ENCODE measurements at regions not wholly inside any gene's neighbourhood (a gene's known extent, or its start where the extent isn't known, plus 50 kb on each side); places are given as distances from the start of the nearest gene placed in this dataset.

DNA sequence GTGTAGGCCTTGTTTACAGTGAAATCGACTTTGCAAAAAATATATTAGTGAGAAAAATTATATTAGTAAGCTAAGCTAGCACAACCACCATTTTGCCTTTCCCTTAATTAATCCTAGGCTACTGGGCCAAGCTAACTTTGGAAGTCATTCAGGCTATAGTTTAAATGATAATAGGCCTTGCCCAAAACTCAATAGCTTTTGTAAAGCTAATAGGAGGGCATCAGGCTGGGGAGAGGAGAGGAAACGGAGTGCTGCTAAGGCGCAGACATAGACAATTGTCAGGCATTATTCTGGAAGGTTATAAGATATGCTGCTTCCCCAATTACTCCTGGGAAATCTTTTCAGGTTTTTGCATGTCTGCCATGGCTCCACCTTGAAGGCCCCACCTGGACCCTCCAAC lies 1286.0 kb downstream of the NSUN3 start:
- Histone ChIP-seq H3K36me3 (ENCODE audit: insufficient read depth) (no peaks in the 10 kb centered on the region), H3K4me1 (ENCODE audit: insufficient read depth) (peaks cover 48% of the 10 kb centered on the region), H3K27ac (ENCODE audit: low read depth) (peak overlapping the region; percentile 35), H3K9me2 (ENCODE audit: insufficient read depth) (no peaks in the 10 kb centered on the region; the same call in 1 of the 2 replicates), H4K20me1 (replicated peaks; ENCODE audit: insufficient read depth) (no peaks in the 10 kb centered on the region), H2AFZ (no peak overlapping the region), H3K79me2 (replicated peaks; ENCODE audit: insufficient read depth) (no peaks in the 10 kb centered on the region), H3K4me3 (no peak overlapping the region), H3K27me3 (ENCODE audit: insufficient read depth) (no peaks in the 10 kb centered on the region), H3K4me2 (peak overlapping the region; percentile 50), H3F3A (replicated peaks; ENCODE audit: low read depth) (no peaks in the 10 kb centered on the region)
- peaks cover 12% of the 10 kb centered on the region for H3K9me3 Mint-ChIP-seq
- peaks cover 12% of the 10 kb centered on the region for H3K36me3 Mint-ChIP-seq (ENCODE audit: low read depth)
- no peak overlapping the region for H3K27ac Mint-ChIP-seq
- TF ChIP-seq, protein P1, sequence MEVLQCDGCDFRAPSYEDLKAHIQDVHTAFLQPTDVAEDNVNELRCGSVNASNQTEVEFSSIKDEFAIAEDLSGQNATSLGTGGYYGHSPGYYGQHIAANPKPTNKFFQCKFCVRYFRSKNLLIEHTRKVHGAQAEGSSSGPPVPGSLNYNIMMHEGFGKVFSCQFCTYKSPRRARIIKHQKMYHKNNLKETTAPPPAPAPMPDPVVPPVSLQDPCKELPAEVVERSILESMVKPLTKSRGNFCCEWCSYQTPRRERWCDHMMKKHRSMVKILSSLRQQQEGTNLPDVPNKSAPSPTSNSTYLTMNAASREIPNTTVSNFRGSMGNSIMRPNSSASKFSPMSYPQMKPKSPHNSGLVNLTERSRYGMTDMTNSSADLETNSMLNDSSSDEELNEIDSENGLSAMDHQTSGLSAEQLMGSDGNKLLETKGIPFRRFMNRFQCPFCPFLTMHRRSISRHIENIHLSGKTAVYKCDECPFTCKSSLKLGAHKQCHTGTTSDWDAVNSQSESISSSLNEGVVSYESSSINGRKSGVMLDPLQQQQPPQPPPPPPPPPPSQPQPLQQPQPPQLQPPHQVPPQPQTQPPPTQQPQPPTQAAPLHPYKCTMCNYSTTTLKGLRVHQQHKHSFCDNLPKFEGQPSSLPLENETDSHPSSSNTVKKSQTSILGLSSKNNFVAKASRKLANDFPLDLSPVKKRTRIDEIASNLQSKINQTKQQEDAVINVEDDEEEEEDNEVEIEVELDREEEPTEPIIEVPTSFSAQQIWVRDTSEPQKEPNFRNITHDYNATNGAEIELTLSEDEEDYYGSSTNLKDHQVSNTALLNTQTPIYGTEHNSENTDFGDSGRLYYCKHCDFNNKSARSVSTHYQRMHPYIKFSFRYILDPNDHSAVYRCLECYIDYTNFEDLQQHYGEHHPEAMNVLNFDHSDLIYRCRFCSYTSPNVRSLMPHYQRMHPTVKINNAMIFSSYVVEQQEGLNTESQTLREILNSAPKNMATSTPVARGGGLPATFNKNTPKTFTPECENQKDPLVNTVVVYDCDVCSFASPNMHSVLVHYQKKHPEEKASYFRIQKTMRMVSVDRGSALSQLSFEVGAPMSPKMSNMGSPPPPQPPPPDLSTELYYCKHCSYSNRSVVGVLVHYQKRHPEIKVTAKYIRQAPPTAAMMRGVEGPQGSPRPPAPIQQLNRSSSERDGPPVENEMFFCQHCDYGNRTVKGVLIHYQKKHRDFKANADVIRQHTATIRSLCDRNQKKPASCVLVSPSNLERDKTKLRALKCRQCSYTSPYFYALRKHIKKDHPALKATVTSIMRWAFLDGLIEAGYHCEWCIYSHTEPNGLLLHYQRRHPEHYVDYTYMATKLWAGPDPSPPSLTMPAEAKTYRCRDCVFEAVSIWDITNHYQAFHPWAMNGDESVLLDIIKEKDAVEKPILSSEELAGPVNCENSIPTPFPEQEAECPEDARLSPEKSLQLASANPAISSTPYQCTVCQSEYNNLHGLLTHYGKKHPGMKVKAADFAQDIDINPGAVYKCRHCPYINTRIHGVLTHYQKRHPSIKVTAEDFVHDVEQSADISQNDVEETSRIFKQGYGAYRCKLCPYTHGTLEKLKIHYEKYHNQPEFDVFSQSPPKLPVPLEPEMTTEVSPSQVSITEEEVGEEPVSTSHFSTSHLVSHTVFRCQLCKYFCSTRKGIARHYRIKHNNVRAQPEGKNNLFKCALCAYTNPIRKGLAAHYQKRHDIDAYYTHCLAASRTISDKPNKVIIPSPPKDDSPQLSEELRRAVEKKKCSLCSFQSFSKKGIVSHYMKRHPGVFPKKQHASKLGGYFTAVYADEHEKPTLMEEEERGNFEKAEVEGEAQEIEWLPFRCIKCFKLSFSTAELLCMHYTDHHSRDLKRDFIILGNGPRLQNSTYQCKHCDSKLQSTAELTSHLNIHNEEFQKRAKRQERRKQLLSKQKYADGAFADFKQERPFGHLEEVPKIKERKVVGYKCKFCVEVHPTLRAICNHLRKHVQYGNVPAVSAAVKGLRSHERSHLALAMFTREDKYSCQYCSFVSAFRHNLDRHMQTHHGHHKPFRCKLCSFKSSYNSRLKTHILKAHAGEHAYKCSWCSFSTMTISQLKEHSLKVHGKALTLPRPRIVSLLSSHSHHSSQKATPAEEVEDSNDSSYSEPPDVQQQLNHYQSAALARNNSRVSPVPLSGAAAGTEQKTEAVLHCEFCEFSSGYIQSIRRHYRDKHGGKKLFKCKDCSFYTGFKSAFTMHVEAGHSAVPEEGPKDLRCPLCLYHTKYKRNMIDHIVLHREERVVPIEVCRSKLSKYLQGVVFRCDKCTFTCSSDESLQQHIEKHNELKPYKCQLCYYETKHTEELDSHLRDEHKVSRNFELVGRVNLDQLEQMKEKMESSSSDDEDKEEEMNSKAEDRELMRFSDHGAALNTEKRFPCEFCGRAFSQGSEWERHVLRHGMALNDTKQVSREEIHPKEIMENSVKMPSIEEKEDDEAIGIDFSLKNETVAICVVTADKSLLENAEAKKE (CRISPR knock-in tag; IDR thresholded peaks at IDR 0.05): no peak
- TF ChIP-seq CREB1 (CRISPR knock-in tag; IDR thresholded peaks at IDR 0.05; ENCODE audit: low read depth) (no peak), STAT1 (IDR thresholded peaks at IDR 0.05; ENCODE audit: unreplicated experiment) (no peak), ZNF331 (CRISPR knock-in tag; IDR thresholded peaks at IDR 0.05; ENCODE audit: low read depth) (no peak), NANOG (IDR thresholded peaks at IDR 0.05; ENCODE audit: borderline replicate concordance) (peak; percentile 52; the same call in 1 of the 2 replicates)
- TF ChIP-seq, protein P2, sequence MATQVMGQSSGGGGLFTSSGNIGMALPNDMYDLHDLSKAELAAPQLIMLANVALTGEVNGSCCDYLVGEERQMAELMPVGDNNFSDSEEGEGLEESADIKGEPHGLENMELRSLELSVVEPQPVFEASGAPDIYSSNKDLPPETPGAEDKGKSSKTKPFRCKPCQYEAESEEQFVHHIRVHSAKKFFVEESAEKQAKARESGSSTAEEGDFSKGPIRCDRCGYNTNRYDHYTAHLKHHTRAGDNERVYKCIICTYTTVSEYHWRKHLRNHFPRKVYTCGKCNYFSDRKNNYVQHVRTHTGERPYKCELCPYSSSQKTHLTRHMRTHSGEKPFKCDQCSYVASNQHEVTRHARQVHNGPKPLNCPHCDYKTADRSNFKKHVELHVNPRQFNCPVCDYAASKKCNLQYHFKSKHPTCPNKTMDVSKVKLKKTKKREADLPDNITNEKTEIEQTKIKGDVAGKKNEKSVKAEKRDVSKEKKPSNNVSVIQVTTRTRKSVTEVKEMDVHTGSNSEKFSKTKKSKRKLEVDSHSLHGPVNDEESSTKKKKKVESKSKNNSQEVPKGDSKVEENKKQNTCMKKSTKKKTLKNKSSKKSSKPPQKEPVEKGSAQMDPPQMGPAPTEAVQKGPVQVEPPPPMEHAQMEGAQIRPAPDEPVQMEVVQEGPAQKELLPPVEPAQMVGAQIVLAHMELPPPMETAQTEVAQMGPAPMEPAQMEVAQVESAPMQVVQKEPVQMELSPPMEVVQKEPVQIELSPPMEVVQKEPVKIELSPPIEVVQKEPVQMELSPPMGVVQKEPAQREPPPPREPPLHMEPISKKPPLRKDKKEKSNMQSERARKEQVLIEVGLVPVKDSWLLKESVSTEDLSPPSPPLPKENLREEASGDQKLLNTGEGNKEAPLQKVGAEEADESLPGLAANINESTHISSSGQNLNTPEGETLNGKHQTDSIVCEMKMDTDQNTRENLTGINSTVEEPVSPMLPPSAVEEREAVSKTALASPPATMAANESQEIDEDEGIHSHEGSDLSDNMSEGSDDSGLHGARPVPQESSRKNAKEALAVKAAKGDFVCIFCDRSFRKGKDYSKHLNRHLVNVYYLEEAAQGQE (IDR thresholded peaks at IDR 0.05; ENCODE audit: unreplicated experiment): no peak
- TF ChIP-seq, protein P3, sequence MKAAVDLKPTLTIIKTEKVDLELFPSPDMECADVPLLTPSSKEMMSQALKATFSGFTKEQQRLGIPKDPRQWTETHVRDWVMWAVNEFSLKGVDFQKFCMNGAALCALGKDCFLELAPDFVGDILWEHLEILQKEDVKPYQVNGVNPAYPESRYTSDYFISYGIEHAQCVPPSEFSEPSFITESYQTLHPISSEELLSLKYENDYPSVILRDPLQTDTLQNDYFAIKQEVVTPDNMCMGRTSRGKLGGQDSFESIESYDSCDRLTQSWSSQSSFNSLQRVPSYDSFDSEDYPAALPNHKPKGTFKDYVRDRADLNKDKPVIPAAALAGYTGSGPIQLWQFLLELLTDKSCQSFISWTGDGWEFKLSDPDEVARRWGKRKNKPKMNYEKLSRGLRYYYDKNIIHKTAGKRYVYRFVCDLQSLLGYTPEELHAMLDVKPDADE (IDR thresholded peaks at IDR 0.05): no peak
- peak; percentile 91 for ATAC-seq
- H3K4me3 Mint-ChIP-seq: no peak overlapping the region
- H3K27me3 Mint-ChIP-seq (ENCODE audit: insufficient read depth, low read depth, poor library complexity): peaks cover 3% of the 10 kb centered on the region
- peaks cover 30% of the 10 kb centered on the region for H3K4me1 Mint-ChIP-seq
- peak; percentile 63 for DNase-seq (ENCODE audit: low spot score)

All from GM23338 (cell line).